ENCODE measurements at regions not wholly inside any gene's neighbourhood (a gene's known extent, or its start where the extent isn't known, plus 50 kb on each side); places are given as distances from the start of the nearest gene placed in this dataset.

DNA sequence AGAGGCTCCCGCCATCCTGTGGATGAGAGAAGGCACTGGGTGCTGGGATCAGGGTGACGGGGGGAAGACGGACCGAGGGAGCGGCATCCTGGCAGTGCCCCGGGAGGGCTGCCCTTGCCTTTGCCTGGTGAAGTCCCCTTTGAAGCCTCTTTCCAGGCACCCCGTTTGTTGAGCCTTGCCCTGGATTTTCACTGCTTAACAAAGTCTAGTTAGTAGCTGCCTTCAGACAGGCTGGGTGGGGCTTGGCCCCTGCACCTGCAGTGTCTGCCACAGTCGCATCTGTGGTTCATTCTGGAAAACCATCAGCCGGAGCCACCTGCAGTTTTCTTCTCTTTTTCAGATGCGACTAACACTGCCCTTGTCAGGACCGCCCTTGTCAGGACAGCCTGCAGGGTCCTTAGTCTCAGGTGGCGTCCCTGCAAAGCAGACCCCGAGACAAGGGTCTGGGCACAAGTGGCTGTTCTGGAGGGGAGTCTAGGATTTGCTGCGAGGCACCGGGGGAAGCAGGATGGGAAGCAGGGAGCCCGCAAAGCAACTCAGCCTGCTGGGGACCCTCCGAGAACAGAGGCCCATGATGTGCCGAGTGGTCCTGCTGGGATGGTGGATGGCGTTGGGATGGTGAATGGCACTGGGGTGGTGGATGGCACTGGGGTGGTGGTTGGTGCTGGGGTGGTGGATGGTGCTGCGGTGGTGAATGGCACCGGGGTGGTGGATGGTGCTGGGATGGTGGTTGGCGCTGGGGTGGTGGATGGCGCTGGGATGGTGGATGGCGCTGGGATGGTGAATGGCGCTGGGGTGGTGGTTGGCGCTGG, 147.9 kb upstream of the COL5A1 start:
- TF ChIP-seq POLR2AphosphoS5 (IDR thresholded peaks at IDR 0.05; ENCODE audit: low read depth, low read length) = no peak
- no peak for TF ChIP-seq POLR2A (IDR thresholded peaks at IDR 0.05; ENCODE audit: low read depth, low read length)
- TF ChIP-seq TAF1 (IDR thresholded peaks at IDR 0.05; ENCODE audit: low read depth, low read length) = no peak
- TF ChIP-seq POU2F2 (IDR thresholded peaks at IDR 0.05; ENCODE audit: low read depth, low read length) = no peak

Measured in GM12891 (cell line).